Effector CD8-positive, alpha-beta T cell (primary cell): ENCODE measurements at regions not wholly inside any gene's neighbourhood (a gene's known extent, or its start where the extent isn't known, plus 50 kb on each side); places are given as distances from the start of the nearest gene placed in this dataset.
"Not testable (repeated sequence)": the region's sequence is repeated elsewhere in the genome, so short reads cannot be mapped to it uniquely, and the experiment has no call there.

Experiments
- DNase-seq: peaks from one replicate; lab custom pipeline; 2025; lab: John Stamatoyannopoulos, UW

GRCh38 chr16:86074651-86075487 is 175.9 kb downstream of the IRF8 start:
- no peak for DNase-seq

DNA sequence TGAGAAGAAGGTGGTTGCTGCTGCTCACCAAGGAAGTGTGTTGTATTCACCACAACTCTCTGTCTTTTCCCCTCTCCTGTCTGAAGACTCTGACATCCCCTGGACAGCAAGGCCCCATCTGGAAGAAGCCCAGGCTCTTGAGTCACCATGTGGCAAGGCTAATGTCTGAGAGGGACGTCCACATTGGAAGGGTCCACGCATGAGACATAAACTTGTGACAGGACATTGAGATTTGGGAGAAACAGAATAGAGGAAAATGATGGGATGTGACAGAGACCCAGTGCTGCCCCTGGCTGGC is 176.5 kb downstream of the IRF8 start:
- DNase-seq = no peak

DNA sequence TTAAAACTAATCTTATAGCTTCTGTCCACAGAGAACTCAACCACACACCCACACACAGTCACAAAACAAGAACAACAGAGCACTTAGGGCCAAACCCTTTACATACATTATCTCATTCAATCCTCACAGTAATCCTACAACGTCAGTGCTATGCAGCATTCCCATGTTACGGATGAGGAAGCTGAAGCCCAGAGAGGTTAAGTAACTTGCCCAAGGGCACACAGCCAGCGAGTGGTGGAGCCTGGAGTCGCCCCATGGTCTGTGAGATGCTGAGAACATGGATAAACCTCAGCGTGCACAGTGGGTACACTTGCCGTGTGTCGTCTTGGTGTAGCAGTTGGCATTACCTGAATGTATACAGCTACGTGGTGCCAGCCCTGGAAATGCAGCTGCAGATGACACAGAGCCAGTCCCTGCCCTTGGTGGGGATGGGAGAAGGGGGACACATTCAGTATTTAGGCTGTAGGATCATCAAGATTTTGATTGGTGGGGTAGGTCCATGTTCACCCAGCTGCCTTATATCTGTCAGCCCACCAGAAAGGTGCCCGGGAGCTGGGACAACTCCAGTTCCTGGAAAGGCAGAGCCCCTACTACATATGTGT is 177.0 kb downstream of the IRF8 start:
- DNase-seq = no peak

DNA sequence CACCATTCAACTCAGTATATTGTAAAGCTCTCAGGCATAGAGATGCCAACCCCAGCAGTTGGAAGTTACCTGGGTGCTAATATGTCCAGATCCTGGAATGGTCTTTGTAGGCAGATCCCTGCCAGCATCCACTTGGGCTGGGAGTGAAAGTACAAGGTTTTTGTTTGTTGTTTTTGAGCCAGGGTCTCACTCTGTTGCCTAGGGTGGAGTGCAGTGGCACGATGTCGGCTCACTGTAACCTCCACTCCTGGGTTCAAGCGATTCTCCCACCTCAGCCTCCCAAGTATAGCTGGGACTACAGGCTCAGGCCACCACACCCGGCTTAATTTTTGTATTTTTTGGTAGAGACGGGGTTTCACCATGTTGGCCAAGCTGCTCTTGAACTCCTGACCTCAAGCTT is 177.6 kb downstream of the IRF8 start:
- DNase-seq = no peak

DNA sequence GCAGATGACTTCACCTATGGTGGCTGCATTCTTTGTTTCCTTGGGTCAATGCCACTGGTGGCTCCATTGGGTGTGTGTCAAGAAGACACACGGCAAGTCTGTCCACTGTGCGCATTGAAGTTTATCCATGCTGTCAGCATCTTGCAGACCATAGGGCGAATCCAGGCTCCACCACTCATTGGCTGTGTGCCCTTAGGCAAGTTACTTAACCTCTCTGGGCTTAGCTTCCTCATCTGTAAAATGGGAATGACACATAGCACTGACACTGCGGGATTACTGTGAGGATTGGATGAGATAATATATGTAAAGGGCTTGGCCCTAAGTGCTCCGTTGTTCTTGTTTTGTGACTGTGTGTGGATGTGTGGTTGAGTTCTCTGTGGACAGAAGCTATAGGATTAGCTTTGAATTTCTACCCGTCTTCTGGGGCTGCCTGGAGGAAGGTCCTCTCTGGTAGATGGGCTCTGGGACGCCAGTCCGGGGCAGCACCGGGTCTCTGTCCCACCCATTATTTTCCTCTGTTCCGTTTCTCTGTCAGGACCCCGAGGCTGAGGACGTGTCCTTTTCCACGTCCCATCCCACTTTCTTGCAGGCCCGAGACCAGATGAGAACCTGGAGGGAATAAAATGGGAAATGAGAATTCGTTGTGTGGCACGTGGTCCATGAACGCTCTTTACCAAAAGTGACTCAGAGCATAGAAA is 178.4 kb downstream of the IRF8 start:
- no peak for DNase-seq

- DNase-seq = no peak
Observed at GRCh38 chr16:86078121-86078600, 179.2 kb downstream of the IRF8 start.

DNA sequence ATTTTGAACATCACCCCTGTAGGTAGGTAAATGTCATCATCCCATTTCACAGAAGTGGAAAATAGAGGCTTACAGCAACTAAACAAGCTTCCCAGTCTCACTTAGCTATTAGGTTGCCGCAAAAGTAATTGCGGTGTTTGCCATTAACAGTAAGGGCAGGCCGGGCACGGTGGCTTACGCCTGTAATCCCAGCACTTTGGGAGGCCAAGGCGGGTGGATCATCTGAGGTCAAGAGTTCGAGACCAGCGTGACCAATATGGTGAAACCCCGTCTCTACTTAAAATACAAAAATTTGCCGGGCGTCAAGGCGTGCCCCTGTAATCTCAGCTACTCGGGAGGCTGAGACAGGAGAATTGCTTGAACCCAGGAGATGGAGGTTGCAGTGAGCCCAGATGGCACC is 179.7 kb downstream of the IRF8 start:
- not testable (repeated sequence) for DNase-seq

- no peak for DNase-seq
Observed at GRCh38 chr16:86079255-86079885, 180.4 kb downstream of the IRF8 start.

DNA sequence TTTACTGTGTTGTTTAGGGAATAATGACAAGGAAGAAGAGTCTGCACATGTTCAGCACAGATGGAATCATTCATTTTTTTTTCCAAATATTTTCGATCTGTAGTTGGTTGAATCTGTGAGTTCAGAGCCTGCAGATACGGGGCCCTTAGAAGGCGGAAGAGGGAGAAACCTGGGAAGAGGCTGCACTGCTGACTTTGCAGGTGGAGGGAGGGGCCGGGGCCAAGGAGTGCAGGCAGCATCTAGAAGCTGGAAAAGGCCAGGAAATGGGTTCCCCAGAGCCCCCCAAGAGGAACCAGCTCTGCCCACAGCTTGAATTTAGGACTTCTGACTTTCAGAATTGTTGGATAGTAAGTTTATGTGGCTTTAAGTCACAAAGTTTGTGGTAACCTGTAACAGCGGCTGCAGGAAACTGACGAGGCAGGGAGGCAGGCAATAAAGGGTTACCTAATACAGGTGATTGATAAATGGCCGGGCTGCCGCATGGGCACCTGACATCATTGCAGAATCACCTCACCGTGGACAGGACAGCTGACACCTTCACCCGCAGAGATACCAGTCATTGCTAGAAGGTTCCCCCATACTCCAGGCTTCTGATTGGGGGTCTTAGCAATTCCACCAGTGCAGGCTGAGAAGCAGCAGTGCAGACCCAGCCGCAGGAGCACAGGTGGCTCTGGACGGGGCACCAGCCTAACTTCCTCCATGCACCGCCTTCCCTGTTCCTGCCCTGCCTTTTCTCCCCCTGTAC is 181.3 kb downstream of the IRF8 start:
- DNase-seq = no peak

DNA sequence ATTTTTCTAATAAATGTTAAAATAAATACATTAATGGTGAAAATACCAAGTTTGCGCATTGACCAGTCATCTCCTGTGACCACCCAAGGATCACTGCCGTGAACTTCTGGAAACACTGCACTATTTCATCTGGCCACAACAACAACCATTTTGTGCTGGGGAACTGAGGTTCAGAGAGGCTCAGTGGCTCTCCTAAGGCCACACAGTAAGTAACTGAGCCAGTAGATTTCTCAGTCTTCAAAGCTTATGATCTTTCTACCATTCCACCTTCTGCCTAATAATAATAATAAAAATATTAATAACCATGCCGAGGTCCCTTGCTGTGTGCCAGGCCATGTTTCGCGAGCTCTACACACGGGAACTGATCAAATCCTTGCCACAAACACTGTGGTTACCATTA is 182.0 kb downstream of the IRF8 start:
- DNase-seq = no peak

GRCh38 chr16:86082418-86083030 is 183.6 kb downstream of the IRF8 start:
- no peak for DNase-seq

DNA sequence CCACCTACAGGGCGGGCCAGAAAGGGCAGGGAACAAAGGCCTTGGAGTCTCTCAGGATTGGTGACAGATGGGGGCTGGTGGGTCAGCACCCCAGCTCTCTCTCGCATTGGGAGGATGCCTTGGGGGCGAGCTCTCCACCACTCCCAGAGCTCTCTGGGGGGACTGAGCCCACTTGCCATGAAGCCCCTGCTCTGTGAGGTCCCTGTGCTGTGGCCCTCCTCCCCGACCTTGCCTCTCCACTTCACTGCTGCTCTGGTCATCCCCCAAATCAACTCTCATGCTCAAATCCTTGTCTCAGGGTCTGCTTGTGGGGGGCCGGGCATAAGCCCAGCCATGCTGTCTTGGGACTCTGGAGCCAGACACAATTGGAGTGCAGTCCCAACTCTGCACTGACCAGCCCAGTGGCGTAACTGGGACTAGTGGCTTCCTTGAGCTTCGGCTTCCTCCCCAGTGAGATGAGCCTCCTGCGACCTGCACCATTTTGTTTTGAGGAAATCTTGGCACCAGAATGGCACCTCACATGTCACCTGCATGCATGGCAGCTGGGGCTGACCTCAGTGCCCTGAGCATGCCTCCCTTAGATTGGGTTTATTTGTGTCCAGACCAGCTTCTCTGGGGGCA is 184.5 kb downstream of the IRF8 start:
- no peak for DNase-seq

GRCh38 chr16:86085161-86085611 is 186.2 kb downstream of the IRF8 start:
- no peak for DNase-seq

DNA sequence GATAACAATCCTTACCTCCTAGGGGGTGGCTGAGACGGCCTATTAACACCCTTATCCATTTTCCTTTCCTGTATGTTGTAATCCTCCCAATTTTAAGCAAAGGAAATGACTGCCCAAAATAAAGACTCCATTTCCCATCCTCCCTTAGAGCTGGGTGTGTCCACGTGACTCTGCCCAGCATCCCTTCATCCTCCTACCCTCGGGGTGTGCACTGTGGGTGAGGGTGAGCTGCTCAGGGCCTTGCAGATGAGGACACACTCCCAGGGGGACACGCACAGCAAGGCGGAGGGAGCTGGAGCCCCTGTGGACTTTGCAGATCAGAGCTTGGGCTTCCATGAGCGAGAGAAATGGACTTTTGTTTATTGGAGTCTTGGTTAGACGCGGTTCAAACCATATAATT is 186.8 kb downstream of the IRF8 start:
- no peak for DNase-seq

- no peak for DNase-seq
Observed at GRCh38 chr16:86086471-86086870, 187.5 kb downstream of the IRF8 start.

- no peak for DNase-seq
Observed at GRCh38 chr16:86087011-86087895, 188.3 kb downstream of the IRF8 start.

DNA sequence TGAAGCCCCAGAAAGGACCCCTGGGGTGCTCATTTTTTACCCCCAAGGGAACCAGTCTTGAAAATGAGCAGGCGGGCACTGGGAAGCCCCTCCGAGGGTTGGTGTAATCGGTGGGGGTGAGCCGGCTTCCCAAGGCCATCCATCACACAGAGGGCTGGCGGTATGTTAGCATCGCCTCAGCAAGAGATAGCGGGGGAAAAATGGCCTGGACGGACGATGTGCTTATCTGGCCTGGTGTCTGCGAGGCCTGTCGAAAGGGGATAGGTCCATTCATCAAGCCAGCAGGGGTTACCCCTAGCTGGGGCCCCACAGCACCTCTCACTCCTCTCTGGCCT is 188.9 kb downstream of the IRF8 start:
- no peak for DNase-seq

DNA sequence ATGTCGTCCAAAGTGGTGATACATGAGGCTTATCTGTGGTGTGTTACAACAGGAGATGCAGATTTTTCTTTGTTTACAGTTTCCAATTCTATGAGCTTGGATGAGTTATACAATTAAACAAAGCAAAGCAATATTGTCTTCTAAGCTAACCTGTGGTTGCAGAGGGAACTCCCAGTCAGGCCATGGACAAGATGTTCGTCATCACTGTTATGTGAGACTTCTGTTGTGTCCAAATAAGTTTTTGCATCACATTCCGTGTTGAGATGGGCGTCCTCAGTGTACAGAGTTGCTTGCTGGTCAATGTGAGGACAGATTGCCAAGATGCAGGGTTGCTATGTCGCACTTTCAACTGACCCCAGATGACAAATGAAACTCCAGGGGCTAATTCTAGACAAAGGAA is 189.3 kb downstream of the IRF8 start:
- DNase-seq = no peak

- no peak for DNase-seq
Observed at GRCh38 chr16:86088816-86089215, 189.9 kb downstream of the IRF8 start.

GRCh38 chr16:86089334-86089900 is 190.5 kb downstream of the IRF8 start:
- DNase-seq = no peak
